Mucosa of rectum (tissue), 2 donors: ENCODE measurements at regions not wholly inside any gene's neighbourhood (a gene's known extent, or its start where the extent isn't known, plus 50 kb on each side); places are given as distances from the start of the nearest gene placed in this dataset.

Experiments used
- H3K27ac ChIP-seq, 2 donors: one replicate each; pipeline ENCODE4 v1.7.0; 2013; ENCODE audit warnings: inconsistent platforms in 2 of 2, low read depth in 2 of 2, low read length in 2 of 2
- H3K27me3 ChIP-seq, 2 donors: one replicate each; pipeline ENCODE4 v1.7.0; 2013; ENCODE audit warnings: low read length in 2 of 2; ENCODE audit not compliant: control insufficient read depth in 2 of 2, insufficient read depth in 2 of 2
- H3K36me3 ChIP-seq, 2 donors: one replicate each; pipeline ENCODE4 v1.7.0; 2013; ENCODE audit warnings: low read length in 2 of 2; ENCODE audit not compliant: control insufficient read depth in 2 of 2, insufficient read depth in 2 of 2
- H3K4me1 ChIP-seq, 2 donors: one replicate each; pipeline ENCODE4 v1.7.0; 2013; ENCODE audit warnings: low read length in 2 of 2, mild to moderate bottlenecking in 1 of 2; ENCODE audit not compliant: control insufficient read depth in 2 of 2, insufficient read depth in 2 of 2
- H3K4me3 ChIP-seq, 2 donors: one replicate each; pipeline ENCODE4 v1.7.0; 2013; ENCODE audit warnings: low read length in 2 of 2
- H3K9ac ChIP-seq, 2 donors: one replicate each; pipeline ENCODE4 v1.7.0; 2013; ENCODE audit warnings: low read length in 2 of 2, low read depth in 1 of 2, mild to moderate bottlenecking in 1 of 2
- H3K9me3 ChIP-seq, 2 donors: one replicate each; pipeline ENCODE4 v1.7.0; 2013; ENCODE audit warnings: low read length in 2 of 2; ENCODE audit not compliant: control insufficient read depth in 2 of 2
- donor health status: healthy.
- donor health status: Normal muscosa, but diverticular disease.

DNA sequence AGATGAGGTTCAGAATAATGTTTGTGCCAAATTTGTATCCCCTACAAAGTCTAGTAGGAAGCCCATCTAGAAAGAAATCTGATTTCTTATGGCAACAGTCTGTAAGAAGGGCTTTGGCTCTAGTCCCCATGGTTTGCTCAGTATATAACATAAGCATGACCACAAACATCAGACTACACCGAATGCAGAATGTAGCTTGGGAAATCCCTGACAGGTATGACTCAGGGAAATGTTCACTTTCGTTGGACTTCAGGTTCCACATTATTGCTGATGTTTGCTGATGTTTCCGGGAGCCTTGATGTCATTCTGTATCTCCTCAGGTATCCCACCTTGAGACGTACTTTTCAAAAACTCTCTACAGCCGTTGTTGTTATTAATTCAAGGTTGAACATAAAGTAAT, 304.4 kb upstream of the TGFBR2 start:
- Histone ChIP-seq H3K27ac (no peak overlapping the region), H3K4me3 (no peak overlapping the region), H3K27me3 (no peaks in the 10 kb centered on the region), H3K9me3 (no peaks in the 10 kb centered on the region), H3K9ac (no peak overlapping the region), H3K36me3 (no peaks in the 10 kb centered on the region), H3K4me1 (no peaks in the 10 kb centered on the region)

- Histone ChIP-seq H3K4me3 (no peak overlapping the region), H3K4me1 (no peaks in the 10 kb centered on the region), H3K27ac (no peak overlapping the region), H3K36me3 (no peaks in the 10 kb centered on the region), H3K27me3 (no peaks in the 10 kb centered on the region), H3K9ac (no peak overlapping the region), H3K9me3 (no peaks in the 10 kb centered on the region)
Observed at GRCh38 chr3:30303770-30304169, 302.6 kb upstream of the TGFBR2 start.

GRCh38 chr3:30305021-30305420, 301.4 kb upstream of the TGFBR2 start:
- no peaks in the 10 kb centered on the region for H3K27me3 ChIP-seq
- no peaks in the 10 kb centered on the region for H3K9me3 ChIP-seq
- H3K4me1 ChIP-seq, result no peaks in the 10 kb centered on the region
- H3K9ac ChIP-seq, result no peak overlapping the region
- H3K36me3 ChIP-seq, result no peaks in the 10 kb centered on the region
- no peak overlapping the region for H3K27ac ChIP-seq
- H3K4me3 ChIP-seq, result no peak overlapping the region

DNA sequence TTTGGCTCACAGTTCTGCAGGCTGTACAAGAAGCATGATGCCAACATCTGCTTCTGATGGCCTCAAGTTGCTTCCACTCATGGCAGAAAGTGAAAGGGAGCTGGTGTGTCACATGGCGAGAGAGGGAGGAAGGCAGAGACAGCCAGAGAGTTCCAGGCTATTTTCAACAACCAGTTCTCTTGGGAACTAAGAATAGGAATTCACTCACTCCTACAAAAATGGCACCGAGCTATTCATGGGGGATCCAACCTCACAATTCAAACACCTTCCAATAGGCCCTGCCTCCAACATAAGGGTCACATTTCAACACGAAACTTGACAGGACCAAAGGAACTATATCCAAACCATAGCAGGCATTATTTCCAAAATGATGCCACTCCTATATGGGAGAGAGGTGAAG, 299.5 kb upstream of the TGFBR2 start:
- no peaks in the 10 kb centered on the region for H3K27me3 ChIP-seq
- H3K27ac ChIP-seq, result no peak overlapping the region
- no peak overlapping the region for H3K9ac ChIP-seq
- H3K36me3 ChIP-seq, result no peaks in the 10 kb centered on the region
- no peaks in the 10 kb centered on the region for H3K4me1 ChIP-seq
- no peak overlapping the region for H3K4me3 ChIP-seq
- H3K9me3 ChIP-seq, result no peaks in the 10 kb centered on the region

DNA sequence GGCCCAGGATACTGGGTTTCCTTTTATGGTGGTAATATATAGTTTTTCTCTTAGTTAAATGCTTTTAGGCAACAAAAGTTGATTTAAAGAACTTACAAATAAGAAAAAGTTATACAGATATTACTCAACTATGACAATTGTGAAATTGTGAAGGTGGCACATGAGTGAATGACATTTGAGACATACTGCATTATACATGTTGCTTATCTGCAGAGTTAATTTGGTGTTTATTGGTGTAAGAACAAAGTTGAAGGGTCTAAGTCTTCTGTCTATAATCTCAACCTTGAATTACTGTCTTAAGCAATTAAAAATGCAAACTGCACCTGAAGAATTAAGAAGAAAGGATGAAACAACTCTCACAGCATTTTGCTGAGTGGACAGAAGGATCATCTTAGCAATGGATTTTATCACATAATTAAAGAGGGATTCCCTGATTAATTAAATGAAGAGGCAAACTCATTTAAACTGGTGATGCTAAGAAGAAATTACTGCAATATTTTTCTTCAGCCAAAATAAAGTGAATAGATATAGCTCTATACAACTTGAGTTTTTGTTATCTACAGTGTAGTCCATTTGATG, 298.9 kb upstream of the TGFBR2 start:
- Histone ChIP-seq H3K27me3 (no peaks in the 10 kb centered on the region), H3K4me1 (no peaks in the 10 kb centered on the region), H3K36me3 (no peaks in the 10 kb centered on the region), H3K9ac (no peak overlapping the region), H3K4me3 (no peak overlapping the region), H3K9me3 (no peaks in the 10 kb centered on the region), H3K27ac (no peak overlapping the region)

DNA sequence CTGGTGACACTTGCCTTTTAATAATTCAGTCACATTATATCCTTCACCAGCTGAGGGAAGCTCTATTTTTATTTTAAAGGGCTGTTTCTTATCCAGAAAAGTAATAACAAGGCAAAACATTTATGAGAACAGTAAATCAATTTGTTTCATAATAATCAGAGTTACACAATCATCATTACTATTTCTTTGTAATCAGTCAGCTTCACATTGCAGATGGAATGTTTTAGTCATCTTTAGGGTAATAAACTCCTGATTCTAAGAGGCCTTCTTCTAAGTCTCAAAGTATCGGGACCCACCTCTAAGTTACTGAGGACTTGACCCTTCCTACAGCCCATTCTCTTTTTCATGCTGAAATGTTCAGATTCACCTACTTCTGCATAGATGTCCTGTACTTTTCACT, 298.3 kb upstream of the TGFBR2 start:
- Histone ChIP-seq H3K27me3 (no peaks in the 10 kb centered on the region), H3K27ac (no peak overlapping the region), H3K4me1 (no peaks in the 10 kb centered on the region), H3K9me3 (no peaks in the 10 kb centered on the region), H3K36me3 (no peaks in the 10 kb centered on the region), H3K4me3 (no peak overlapping the region), H3K9ac (no peak overlapping the region)

DNA sequence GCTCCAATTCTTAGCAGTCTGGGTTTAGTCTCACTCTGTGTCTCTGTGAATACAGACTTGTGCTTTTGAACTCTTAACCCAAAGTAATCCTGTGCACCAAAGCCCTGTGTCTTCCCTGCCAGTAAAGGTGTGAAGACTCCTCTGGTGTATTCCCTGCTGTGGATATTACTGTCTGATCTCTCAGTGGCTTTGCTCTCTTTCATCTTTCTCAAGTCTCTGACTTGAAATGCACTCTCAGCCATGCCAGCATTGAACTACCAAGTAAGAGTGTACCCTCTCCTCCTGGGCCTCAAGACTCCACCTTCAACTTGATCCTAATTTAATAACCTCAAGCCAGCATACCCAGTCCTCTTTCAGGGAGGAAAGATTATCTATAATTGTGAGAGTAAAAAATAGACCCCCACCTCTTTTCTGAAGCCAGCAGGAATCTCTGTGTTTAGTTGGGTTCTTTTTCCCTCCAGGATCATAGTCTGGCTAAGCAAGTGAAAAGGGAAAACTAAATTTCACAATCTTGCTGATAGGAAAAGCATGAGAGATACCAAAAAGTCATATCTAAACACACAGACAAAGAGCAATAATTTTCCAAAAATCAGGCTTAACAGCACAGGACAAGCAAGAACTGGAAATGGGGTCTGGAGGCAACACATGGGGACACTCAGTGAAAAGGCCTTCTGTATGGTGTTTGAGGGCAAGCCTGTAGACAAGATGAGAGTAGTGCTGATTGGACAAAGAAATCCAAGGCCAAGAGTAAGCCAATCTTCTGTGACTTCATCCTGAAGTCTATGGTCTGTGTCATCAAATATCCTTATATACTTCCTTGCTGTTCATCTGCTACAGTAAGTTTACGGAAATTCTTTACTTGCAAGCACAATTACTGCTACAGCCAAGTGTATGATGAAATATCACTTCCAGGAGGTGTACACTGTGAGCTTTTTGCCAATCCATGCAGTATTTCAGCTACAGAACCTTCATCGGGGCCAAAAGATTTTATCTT, 296.1 kb upstream of the TGFBR2 start:
- H3K9me3 ChIP-seq, result no peaks in the 10 kb centered on the region
- H3K4me1 ChIP-seq, result no peaks in the 10 kb centered on the region
- H3K27me3 ChIP-seq, result no peaks in the 10 kb centered on the region
- no peak overlapping the region for H3K27ac ChIP-seq
- no peak overlapping the region for H3K4me3 ChIP-seq
- no peak overlapping the region for H3K9ac ChIP-seq
- H3K36me3 ChIP-seq, result no peaks in the 10 kb centered on the region

- Histone ChIP-seq H3K36me3 (no peaks in the 10 kb centered on the region), H3K27ac (no peak overlapping the region), H3K9ac (no peak overlapping the region), H3K9me3 (no peaks in the 10 kb centered on the region), H3K4me1 (no peaks in the 10 kb centered on the region), H3K27me3 (no peaks in the 10 kb centered on the region), H3K4me3 (no peak overlapping the region)
Observed at GRCh38 chr3:30311781-30312180, 294.6 kb upstream of the TGFBR2 start.

- Histone ChIP-seq H3K27ac (no peak overlapping the region), H3K4me1 (no peaks in the 10 kb centered on the region), H3K9me3 (no peaks in the 10 kb centered on the region), H3K9ac (no peak overlapping the region), H3K36me3 (no peaks in the 10 kb centered on the region), H3K27me3 (no peaks in the 10 kb centered on the region), H3K4me3 (no peak overlapping the region)
Observed at GRCh38 chr3:30313840-30314239, 292.6 kb upstream of the TGFBR2 start.

DNA sequence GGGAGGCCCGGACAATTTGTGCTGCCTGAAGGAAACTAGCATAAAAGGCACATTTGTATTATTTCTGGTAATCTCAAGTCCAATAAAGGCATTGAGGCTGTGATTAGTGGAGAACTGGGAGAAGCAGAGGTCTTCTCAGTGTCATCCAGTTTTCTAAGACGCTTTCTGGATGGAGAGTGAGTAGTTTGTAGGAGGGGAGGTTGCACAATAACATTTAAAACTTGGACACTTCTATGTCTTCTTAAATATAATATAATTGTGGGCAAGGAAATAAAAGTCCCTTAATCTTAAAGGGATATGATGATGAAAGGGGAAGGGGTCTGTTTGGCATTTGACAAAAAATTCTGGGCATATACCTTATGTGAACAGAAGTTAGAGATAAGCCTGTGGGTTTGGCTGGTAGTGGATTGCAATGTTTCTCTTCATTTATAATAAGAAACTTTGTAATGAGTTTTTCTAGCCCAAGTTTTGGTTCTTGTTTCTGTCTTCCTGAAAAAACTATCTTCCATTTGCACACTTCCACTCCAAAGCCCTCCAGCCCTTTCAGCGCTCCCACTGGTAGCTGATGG, 291.6 kb upstream of the TGFBR2 start:
- Histone ChIP-seq H3K27ac (no peak overlapping the region), H3K36me3 (no peaks in the 10 kb centered on the region), H3K9ac (no peak overlapping the region), H3K4me1 (peaks cover 0 to 3% of the 10 kb centered on the region in 2 donors), H3K27me3 (no peaks in the 10 kb centered on the region), H3K4me3 (no peak overlapping the region), H3K9me3 (no peaks in the 10 kb centered on the region)
